B cell (primary cell): ENCODE measurements at regions not wholly inside any gene's neighbourhood (a gene's known extent, or its start where the extent isn't known, plus 50 kb on each side); places are given as distances from the start of the nearest gene placed in this dataset.
"Not testable (repeated sequence)": the region's sequence is repeated elsewhere in the genome, so short reads cannot be mapped to it uniquely, and the experiment has no call there.

Experiments used
- ATAC-seq: fragments of 200-7000 bp; cut with Tn5 transposase; one replicate; pipeline ENCODE4 v1.10.0; 2021; ENCODE audit warnings: low read depth, mild to moderate bottlenecking, moderate number of reproducible peaks, moderate library complexity
- CTCF ChIA-PET: fragments of 350-600 bp; sonication (Branson Sonifier 250); formaldehyde crosslinking; loops from one replicate; lab custom pipeline; 2021; ENCODE audit warnings: antibody characterized with exemption, inconsistent platforms; lab: Charles Lee
- POLR2A ChIA-PET: fragments of 350-600 bp; sonication (Branson Sonifier 250); formaldehyde crosslinking; loops from one replicate; lab custom pipeline; 2021; ENCODE audit warnings: antibody characterized with exemption; lab: Charles Lee
- DNase-seq: peaks from one replicate; pipeline ENCODE4 v3.0.0; 2013
- H2AFZ ChIP-seq: 2 replicates; pipeline ENCODE4 v1.6.1; 2012; ENCODE audit warnings: mild to moderate bottlenecking, low read depth, low read length; ENCODE audit not compliant: insufficient read depth, poor library complexity, severe bottlenecking
- H3K27ac ChIP-seq, 2 donors: 1 replicate in 1 of 2; 2 replicates in 1 of 2; pipeline ENCODE4 v1.5.1; 2012 to 2013; ENCODE audit warnings: low read length in 2 of 2, mild to moderate bottlenecking in 2 of 2, moderate library complexity in 1 of 2
- H3K27me3 ChIP-seq, 4 experiments: fragments of 200-600 bp in 1 of 4; sonication (generic) in 1 of 4; replicated peaks in 1 of 4; 1 replicate in 2 of 4; 2 replicates in 2 of 4; pipeline versions ENCODE4 v1.6.1 to v1.7.0; 2013 to 2016; ENCODE audit warnings: low read length in 3 of 4, mild to moderate bottlenecking in 2 of 4, mixed read lengths in 1 of 4, moderate library complexity in 1 of 4; ENCODE audit not compliant: insufficient read depth in 4 of 4, control insufficient read depth in 3 of 4; ENCODE audit errors: control extremely low read depth in 1 of 4
- H3K36me3 ChIP-seq, 2 experiments: replicated peaks in 1 of 2; 1 replicate in 1 of 2; 2 replicates in 1 of 2; pipeline versions ENCODE4 v1.6.1 to v1.7.1; 2013; ENCODE audit warnings: low read length in 1 of 2; ENCODE audit not compliant: insufficient read depth in 2 of 2, control insufficient read depth in 1 of 2; ENCODE audit errors: control extremely low read depth in 1 of 2, extremely low read depth in 1 of 2
- H3K4me1 ChIP-seq, 2 donors: fragments of 200-600 bp in 1 of 2; sonication (generic) in 1 of 2; 1 replicate in 1 of 2; 2 replicates in 1 of 2; pipeline versions ENCODE4 v1.5.1 to v1.6.1; 2013 to 2017; ENCODE audit warnings: low read length in 2 of 2; ENCODE audit not compliant: control insufficient read depth in 2 of 2, insufficient read depth in 2 of 2
- H3K4me2 ChIP-seq: replicated peaks from 2 replicates; pipeline ENCODE3; 2012; ENCODE audit warnings: mild to moderate bottlenecking, low read depth, low read length; ENCODE audit not compliant: poor library complexity, severe bottlenecking
- H3K4me3 ChIP-seq, 5 experiments: fragments of 200-600 bp in 1 of 5; sonication (generic) in 1 of 5; 1 replicate in 3 of 5; 2 replicates in 2 of 5; pipeline versions ENCODE4 v1.5.1 to v1.7.0; 2011 to 2016; ENCODE audit warnings: low read length in 4 of 5, mild to moderate bottlenecking in 4 of 5, low read depth in 2 of 5, control low read depth in 1 of 5, moderate library complexity in 1 of 5; ENCODE audit not compliant: insufficient read depth in 1 of 5; ENCODE audit errors: control extremely low read depth in 1 of 5, extremely low read depth in 1 of 5
- H3K79me2 ChIP-seq: fragments of 200-600 bp; sonication (generic); one replicate; pipeline ENCODE4 v1.6.0; 2016; ENCODE audit warnings: low read length; ENCODE audit not compliant: control insufficient read depth, insufficient read depth
- H3K9ac ChIP-seq: fragments of 200-600 bp; sonication (generic); 2 replicates; pipeline ENCODE4 v1.6.1; 2017; ENCODE audit warnings: mild to moderate bottlenecking, low read length, moderate library complexity
- H3K9me3 ChIP-seq, 3 donors: one replicate each; pipeline versions ENCODE4 v1.6.1 to v1.7.1; 2013; ENCODE audit warnings: low read length in 2 of 3; ENCODE audit not compliant: control insufficient read depth in 2 of 3, insufficient read depth in 1 of 3; ENCODE audit errors: control extremely low read depth in 1 of 3
- H4K20me1 ChIP-seq: 2 replicates; pipeline ENCODE4 v1.6.0; 2012; ENCODE audit warnings: mild to moderate bottlenecking, low read length; ENCODE audit not compliant: insufficient read depth, control insufficient read depth, poor library complexity, severe bottlenecking
- H3K27ac Mint-ChIP-seq: one replicate; pipeline ENCODE4 v1.8.0; 2021; ENCODE audit warnings: mixed read lengths
- H3K27me3 Mint-ChIP-seq: one replicate; pipeline ENCODE4 v1.8.0; 2021; ENCODE audit warnings: mixed read lengths
- H3K4me1 Mint-ChIP-seq: one replicate; pipeline ENCODE4 v1.8.0; 2021; ENCODE audit warnings: mixed read lengths
- H3K4me3 Mint-ChIP-seq: one replicate; pipeline ENCODE4 v1.8.0; 2021; ENCODE audit warnings: mixed read lengths
- H3K9me3 Mint-ChIP-seq: one replicate; pipeline ENCODE4 v1.8.0; 2022; ENCODE audit warnings: mixed read lengths; ENCODE audit not compliant: insufficient read depth
- EZH2 ChIP-seq: IDR thresholded peaks from 2 replicates; pipeline ENCODE4 v1.6.1; 2012; ENCODE audit warnings: borderline replicate concordance, low read depth, mild to moderate bottlenecking, moderate library complexity, low read length; ENCODE audit not compliant: insufficient read depth, poor library complexity, severe bottlenecking
- WGBS: methylation state at CpG from one replicate; pipeline ENCODE4 v1.1.5; 2013; ENCODE audit warnings: missing lambda C conversion rate; ENCODE audit not compliant: insufficient coverage; 5-methylcytosine and 5-hydroxymethylcytosine counted together
- intact Hi-C: fragments of 100-400 bp; cut with micrococcal nuclease; formaldehyde crosslinking; loops from one replicate; pipeline ENCODE4 v1.10.0; 2022
- TF ChIP-seq, protein P1 (sequence below): fragments of 200-600 bp; IDR thresholded peaks from one replicate; pipeline ENCODE4 v1.8.0; 2022; ENCODE audit warnings: antibody characterized with exemption, mild to moderate bottlenecking

DNA sequence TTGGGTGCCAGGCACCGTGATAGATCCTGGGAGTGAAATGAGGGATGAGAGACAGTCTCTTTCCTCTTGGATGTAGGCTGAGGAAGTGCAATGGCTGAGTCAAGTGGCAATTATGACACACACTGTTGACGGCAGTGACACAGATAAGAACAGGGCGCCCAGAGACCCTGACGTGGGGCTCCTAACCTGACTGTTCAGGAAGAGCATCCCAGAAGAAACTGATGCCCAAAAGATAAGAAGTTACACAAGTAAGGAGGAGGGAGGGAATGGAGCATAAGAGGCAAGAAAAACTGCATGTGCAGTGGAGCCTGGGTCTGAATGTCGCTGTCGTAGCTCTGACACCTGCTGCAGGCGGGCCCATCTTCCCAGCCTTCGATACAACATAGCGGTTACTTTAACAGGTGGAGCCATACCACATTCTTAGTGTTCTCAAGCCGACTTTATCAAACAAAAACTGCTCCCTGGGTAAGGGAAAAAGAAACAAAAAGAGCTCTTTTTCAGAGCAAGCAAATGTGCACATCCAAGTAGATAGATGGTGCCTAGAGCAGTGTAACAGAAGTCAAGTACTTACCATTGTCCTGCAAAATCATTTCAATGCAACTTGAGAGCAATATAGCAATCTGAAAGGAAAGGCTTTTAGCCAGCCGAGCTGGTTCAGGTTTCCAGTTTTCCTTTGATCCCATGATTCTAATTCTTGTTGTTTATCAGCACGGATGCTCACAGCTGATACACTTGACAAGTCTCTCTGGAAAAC, 463.9 kb upstream of the JARID2 start:
- H3K4me3 ChIP-seq, result no peak overlapping the region
- no peaks in the 10 kb centered on the region for H3K79me2 ChIP-seq
- no peak overlapping the region for H3K27ac ChIP-seq
- POLR2A ChIA-PET, result no interaction called here
- Mint-ChIP-seq H3K4me3 (no peak overlapping the region), H3K27ac (no peak overlapping the region), H3K4me1 (peaks cover 15% of the 10 kb centered on the region), H3K9me3 (no peaks in the 10 kb centered on the region), H3K27me3 (no peaks in the 10 kb centered on the region)
- H3K36me3 ChIP-seq, result no peaks in the 10 kb centered on the region
- CTCF ChIA-PET, result no interaction called here
- DNase-seq, result no peak
- WGBS, result 99% methylated on average over 7 of the region's 12 CpGs
- TF ChIP-seq, protein P1, sequence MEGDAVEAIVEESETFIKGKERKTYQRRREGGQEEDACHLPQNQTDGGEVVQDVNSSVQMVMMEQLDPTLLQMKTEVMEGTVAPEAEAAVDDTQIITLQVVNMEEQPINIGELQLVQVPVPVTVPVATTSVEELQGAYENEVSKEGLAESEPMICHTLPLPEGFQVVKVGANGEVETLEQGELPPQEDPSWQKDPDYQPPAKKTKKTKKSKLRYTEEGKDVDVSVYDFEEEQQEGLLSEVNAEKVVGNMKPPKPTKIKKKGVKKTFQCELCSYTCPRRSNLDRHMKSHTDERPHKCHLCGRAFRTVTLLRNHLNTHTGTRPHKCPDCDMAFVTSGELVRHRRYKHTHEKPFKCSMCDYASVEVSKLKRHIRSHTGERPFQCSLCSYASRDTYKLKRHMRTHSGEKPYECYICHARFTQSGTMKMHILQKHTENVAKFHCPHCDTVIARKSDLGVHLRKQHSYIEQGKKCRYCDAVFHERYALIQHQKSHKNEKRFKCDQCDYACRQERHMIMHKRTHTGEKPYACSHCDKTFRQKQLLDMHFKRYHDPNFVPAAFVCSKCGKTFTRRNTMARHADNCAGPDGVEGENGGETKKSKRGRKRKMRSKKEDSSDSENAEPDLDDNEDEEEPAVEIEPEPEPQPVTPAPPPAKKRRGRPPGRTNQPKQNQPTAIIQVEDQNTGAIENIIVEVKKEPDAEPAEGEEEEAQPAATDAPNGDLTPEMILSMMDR, result no peak
- TF ChIP-seq EZH2, result no peak
- no peaks in the 10 kb centered on the region for H3K27me3 ChIP-seq
- H3K4me1 ChIP-seq, result peaks cover 4 to 8% of the 10 kb centered on the region in 2 donors
- peaks cover 0 to 12% (median 0%) of the 10 kb centered on the region in 3 donors for H3K9me3 ChIP-seq
- H3K4me2 ChIP-seq, result no peak overlapping the region
- intact Hi-C loops, result no loop called here
- no peak overlapping the region for H2AFZ ChIP-seq
- H4K20me1 ChIP-seq, result no peaks in the 10 kb centered on the region
- H3K9ac ChIP-seq, result no peak overlapping the region
- ATAC-seq, result no peak

DNA sequence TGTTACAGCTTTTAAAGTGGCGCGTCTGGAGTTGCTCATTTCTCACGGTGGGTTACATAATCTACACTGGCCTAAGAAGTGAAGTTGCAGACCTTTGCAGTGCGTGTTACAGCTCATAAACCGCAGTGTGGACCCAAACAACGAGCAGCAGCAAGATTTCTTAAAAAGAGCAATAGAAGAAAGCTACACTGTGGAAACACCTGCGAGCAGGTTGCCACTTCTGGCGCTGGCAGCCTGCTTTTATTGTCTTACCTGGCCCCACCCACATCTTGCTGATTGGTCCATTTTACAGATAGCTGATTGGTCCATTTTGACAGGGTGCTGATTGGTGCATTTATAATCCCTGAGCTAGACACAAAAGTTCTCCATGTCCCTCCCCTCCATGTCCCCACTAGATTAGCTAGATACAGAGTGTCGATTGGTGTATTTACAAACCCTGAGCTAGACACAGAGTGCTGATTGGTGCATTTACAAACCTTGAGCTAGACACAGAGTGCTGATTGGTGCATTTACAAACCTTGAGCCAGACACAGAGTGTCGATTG, 462.9 kb upstream of the JARID2 start:
- H3K4me2 ChIP-seq, intact Hi-C loops, ATAC-seq, H3K9me3 Mint-ChIP-seq, H3K27me3 ChIP-seq, DNase-seq, H3K27me3 Mint-ChIP-seq, POLR2A ChIA-PET, H3K4me3 ChIP-seq, H2AFZ ChIP-seq, H4K20me1 ChIP-seq, CTCF ChIA-PET, H3K9ac ChIP-seq, H3K27ac Mint-ChIP-seq, H3K4me3 Mint-ChIP-seq, H3K27ac ChIP-seq, H3K79me2 ChIP-seq, H3K36me3 ChIP-seq: not testable (repeated sequence)
- H3K4me1 Mint-ChIP-seq, result peaks cover 22% of the 10 kb centered on the region
- H3K4me1 ChIP-seq, result peaks cover 4 to 14% of the 10 kb centered on the region in 2 donors
- peaks cover 0 to 12% (median 0%) of the 10 kb centered on the region in 3 donors for H3K9me3 ChIP-seq
- 90% methylated on average over 10 of the region's 10 CpGs for WGBS
